GM10248 (cell line): ENCODE measurements at regions not wholly inside any gene's neighbourhood (a gene's known extent, or its start where the extent isn't known, plus 50 kb on each side); places are given as distances from the start of the nearest gene placed in this dataset.

Source experiments
- CTCF ChIA-PET: fragments of 300-600 bp; sonication (Branson Sonifier 250); formaldehyde crosslinking; extraction: SDS; loops from one replicate; lab custom pipeline; 2021; ENCODE audit warnings: antibody characterized with exemption; lab: Yijun Ruan, JAX
- POLR2A ChIA-PET: fragments of 350-650 bp; sonication (Branson Sonifier 250); formaldehyde crosslinking; extraction: SDS; loops from one replicate; lab custom pipeline; 2020; ENCODE audit warnings: antibody characterized with exemption; lab: Yijun Ruan, JAX
- DNase-seq: peaks from one replicate; pipeline ENCODE4 v3.0.0; 2012; ENCODE audit errors: extremely low spot score
- CTCF ChIP-seq: IDR thresholded peaks from 2 replicates; pipeline ENCODE4 v1.5.1; 2012; ENCODE audit warnings: mild to moderate bottlenecking, low read depth; ENCODE audit errors: extremely low read depth, missing control alignments, control extremely low read depth

GRCh38 chr2:18178736-18179349, 300.4 kb downstream of the KCNS3 start:
- ChIA-PET POLR2A (no interaction called here), CTCF (interaction anchor here (1.0 to 1.7 kb wide), 5 partner anchors 59 to 533 kb away, joined by 3 to 5 read pairs (median 3); no protein-coding TSS in a partner anchor)
- DNase-seq: peak; percentile 35

GRCh38 chr2:18176679-18177215, 298.3 kb downstream of the KCNS3 start:
- ChIA-PET POLR2A (interaction anchor here (0.5 kb wide), 1 partner anchor 1938 kb away, joined by 5 read pairs; no protein-coding TSS in a partner anchor), CTCF (interaction anchor here (0.6 to 1.3 kb wide), 4 partner anchors 9 to 20 kb away, joined by 3 to 4 read pairs (median 4); no protein-coding TSS in a partner anchor)
- TF ChIP-seq CTCF: no peak
- DNase-seq: no peak

More at GRCh38 chr2:18178736-18179349, 300.4 kb downstream of the KCNS3 start:
- TF ChIP-seq CTCF: peak; percentile 61

- POLR2A ChIA-PET: no interaction called here
- no peak for TF ChIP-seq CTCF
- DNase-seq: no peak
- CTCF ChIA-PET: interaction anchor here (0.8 to 1.3 kb wide), 4 partner anchors 12 to 320 kb away, joined by 3 to 5 read pairs (median 3); no protein-coding TSS in a partner anchor
These were observed 294.1 kb downstream of the KCNS3 start for GRCh38 chr2:18172607-18173006.

- no peak for DNase-seq
- POLR2A ChIA-PET: no interaction called here
- no peak for TF ChIP-seq CTCF
- CTCF ChIA-PET: interaction anchor here (0.9 to 1.8 kb wide), 3 partner anchors 11 to 319 kb away, joined by 3 to 6 read pairs (median 5); no protein-coding TSS in a partner anchor
These were observed 293.0 kb downstream of the KCNS3 start for GRCh38 chr2:18171191-18172139.

GRCh38 chr2:18170642-18171041, 292.2 kb downstream of the KCNS3 start:
- no peak for TF ChIP-seq CTCF
- ChIA-PET CTCF (interaction anchor here (1.8 kb wide), 1 partner anchor 21 kb away, joined by 6 read pairs; no protein-coding TSS in a partner anchor), POLR2A (no interaction called here)
- DNase-seq: no peak

- no peak for DNase-seq
- ChIA-PET POLR2A (no interaction called here), CTCF (no interaction called here)
- no peak for TF ChIP-seq CTCF
These were observed 291.4 kb downstream of the KCNS3 start for GRCh38 chr2:18169893-18170175.
